SK-N-SH treated with all-trans-retinoic acid at 6 μM for 48 hours (cell line): ENCODE measurements at regions not wholly inside any gene's neighbourhood (a gene's known extent, or its start where the extent isn't known, plus 50 kb on each side); places are given as distances from the start of the nearest gene placed in this dataset.

ENCODE experiments used
- GLIS3 ChIP-seq: fragments of 250-450 bp; sonication (Bioruptor Pico); IDR thresholded peaks from 2 replicates; pipeline ENCODE4 v1.5.0; 2020; ENCODE audit warnings: mild to moderate bottlenecking, moderate library complexity
- RARB ChIP-seq: fragments of 250-450 bp; sonication (Bioruptor Pico); IDR thresholded peaks from 2 replicates; pipeline ENCODE4 v1.8.0; 2021; ENCODE audit warnings: mild to moderate bottlenecking, moderate library complexity
- TCF4 ChIP-seq: fragments of 250-450 bp; sonication (Bioruptor Pico); IDR thresholded peaks from 2 replicates; pipeline ENCODE4 v1.8.0; 2021; ENCODE audit warnings: mild to moderate bottlenecking, moderate library complexity, borderline replicate concordance
- TOX ChIP-seq: fragments of 250-450 bp; sonication (Bioruptor Pico); IDR thresholded peaks from 2 replicates; pipeline ENCODE4 v1.8.0; 2021; ENCODE audit warnings: mild to moderate bottlenecking, moderate library complexity, borderline replicate concordance
- ZFP30 ChIP-seq: fragments of 450-650 bp; formaldehyde crosslinking; IDR thresholded peaks from 2 replicates; pipeline ENCODE4 v1.5.0; 2022; ENCODE audit warnings: mild to moderate bottlenecking, moderate library complexity
- ZNF8 ChIP-seq: fragments of 450-650 bp; formaldehyde crosslinking; IDR thresholded peaks from 2 replicates; pipeline ENCODE4 v1.5.0; 2020; ENCODE audit warnings: mild to moderate bottlenecking, moderate library complexity
- TF ChIP-seq, protein P1 (sequence below): fragments of 250-450 bp; sonication (Bioruptor Pico); IDR thresholded peaks from 2 replicates; pipeline ENCODE4 v1.8.0; 2020; ENCODE audit warnings: mild to moderate bottlenecking, moderate library complexity, borderline replicate concordance

- TF ChIP-seq GLIS3 (CRISPR knock-in tag): no peak
- TF ChIP-seq ZNF8 (CRISPR knock-in tag): no peak
- TF ChIP-seq, protein P1, sequence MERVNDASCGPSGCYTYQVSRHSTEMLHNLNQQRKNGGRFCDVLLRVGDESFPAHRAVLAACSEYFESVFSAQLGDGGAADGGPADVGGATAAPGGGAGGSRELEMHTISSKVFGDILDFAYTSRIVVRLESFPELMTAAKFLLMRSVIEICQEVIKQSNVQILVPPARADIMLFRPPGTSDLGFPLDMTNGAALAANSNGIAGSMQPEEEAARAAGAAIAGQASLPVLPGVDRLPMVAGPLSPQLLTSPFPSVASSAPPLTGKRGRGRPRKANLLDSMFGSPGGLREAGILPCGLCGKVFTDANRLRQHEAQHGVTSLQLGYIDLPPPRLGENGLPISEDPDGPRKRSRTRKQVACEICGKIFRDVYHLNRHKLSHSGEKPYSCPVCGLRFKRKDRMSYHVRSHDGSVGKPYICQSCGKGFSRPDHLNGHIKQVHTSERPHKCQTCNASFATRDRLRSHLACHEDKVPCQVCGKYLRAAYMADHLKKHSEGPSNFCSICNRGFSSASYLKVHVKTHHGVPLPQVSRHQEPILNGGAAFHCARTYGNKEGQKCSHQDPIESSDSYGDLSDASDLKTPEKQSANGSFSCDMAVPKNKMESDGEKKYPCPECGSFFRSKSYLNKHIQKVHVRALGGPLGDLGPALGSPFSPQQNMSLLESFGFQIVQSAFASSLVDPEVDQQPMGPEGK (CRISPR knock-in tag): no peak
- no peak for TF ChIP-seq TOX (CRISPR knock-in tag)
- no peak for TF ChIP-seq RARB (CRISPR knock-in tag)
- TF ChIP-seq TCF4: no peak
- TF ChIP-seq ZFP30 (CRISPR knock-in tag): no peak
Observed at GRCh38 chr12:105945880-105946279, 192.9 kb downstream of the NUAK1 start.
